Mesenchymal stem cell (in vitro differentiated cells and primary cell): ENCODE measurements at regions not wholly inside any gene's neighbourhood (a gene's known extent, or its start where the extent isn't known, plus 50 kb on each side); places are given as distances from the start of the nearest gene placed in this dataset.

Experiments
- DNase-seq: peaks from one replicate; pipeline ENCODE4 v3.0.0-alpha.2; 2013
- H2AFZ ChIP-seq: one replicate; pipeline ENCODE4 v1.6.1; 2013; ENCODE audit warnings: low read depth, mild to moderate bottlenecking, control low read depth, inconsistent platforms, low read length, moderate library complexity
- H2AK5ac ChIP-seq: 2 replicates; pipeline ENCODE4 v1.6.1; 2013; ENCODE audit warnings: low read length, moderate library complexity, mild to moderate bottlenecking, inconsistent platforms; ENCODE audit not compliant: severe bottlenecking
- H2BK120ac ChIP-seq: one replicate; pipeline ENCODE4 v1.6.1; 2013; ENCODE audit warnings: low read depth, mild to moderate bottlenecking, inconsistent platforms, low read length, moderate library complexity
- H2BK12ac ChIP-seq, 2 experiments: one replicate each; pipeline ENCODE4 v1.6.1; 2013; ENCODE audit warnings: inconsistent platforms in 2 of 2, low read length in 2 of 2, mild to moderate bottlenecking in 2 of 2, moderate library complexity in 2 of 2, control low read depth in 1 of 2
- H2BK15ac ChIP-seq: one replicate; pipeline ENCODE4 v1.6.1; 2013; ENCODE audit warnings: mild to moderate bottlenecking, low read depth, inconsistent platforms; ENCODE audit not compliant: poor library complexity, severe bottlenecking
- H2BK5ac ChIP-seq: 2 replicates; pipeline ENCODE4 v1.6.1; 2013; ENCODE audit warnings: low read depth, mild to moderate bottlenecking, low read length, control low read depth, inconsistent platforms; ENCODE audit not compliant: poor library complexity, severe bottlenecking
- H3K14ac ChIP-seq, 2 experiments: one replicate each; pipeline ENCODE4 v1.6.1; 2013; ENCODE audit warnings: inconsistent platforms in 2 of 2, low read length in 2 of 2, control low read depth in 1 of 2, mild to moderate bottlenecking in 1 of 2, moderate library complexity in 1 of 2
- H3K18ac ChIP-seq, 2 experiments: one replicate each; pipeline ENCODE4 v1.6.1; 2013; ENCODE audit warnings: inconsistent platforms in 2 of 2, low read length in 2 of 2, control low read depth in 1 of 2, low read depth in 1 of 2, mild to moderate bottlenecking in 1 of 2
- H3K23ac ChIP-seq, 2 experiments: one replicate each; pipeline ENCODE4 v1.6.1; 2013; ENCODE audit warnings: inconsistent platforms in 2 of 2, low read length in 2 of 2, mild to moderate bottlenecking in 2 of 2, moderate library complexity in 2 of 2, control low read depth in 1 of 2
- H3K27ac ChIP-seq: 2 replicates; pipeline ENCODE4 v1.5.1; 2013; ENCODE audit warnings: mild to moderate bottlenecking, moderate library complexity, low read length, control low read depth, inconsistent platforms; ENCODE audit not compliant: poor library complexity, severe bottlenecking
- H3K27me3 ChIP-seq, 2 experiments: 2 replicates each; pipeline versions ENCODE4 v1.6.1 to v1.7.0; 2013; ENCODE audit warnings: low read length in 2 of 2, mild to moderate bottlenecking in 2 of 2, moderate library complexity in 2 of 2, control low read depth in 1 of 2, inconsistent platforms in 1 of 2; ENCODE audit not compliant: control insufficient read depth in 1 of 2, insufficient read depth in 1 of 2
- H3K36me3 ChIP-seq, 2 experiments: 2 replicates each; pipeline versions ENCODE4 v1.6.1 to v1.7.0; 2013; ENCODE audit warnings: low read length in 2 of 2, control low read depth in 1 of 2, inconsistent platforms in 1 of 2, low read depth in 1 of 2, mild to moderate bottlenecking in 1 of 2; ENCODE audit not compliant: insufficient read depth in 2 of 2, control insufficient read depth in 1 of 2
- H3K4ac ChIP-seq, 2 experiments: one replicate each; pipeline ENCODE4 v1.6.1; 2013; ENCODE audit warnings: inconsistent platforms in 2 of 2, low read length in 2 of 2, mild to moderate bottlenecking in 2 of 2, moderate library complexity in 2 of 2, control low read depth in 1 of 2, low read depth in 1 of 2
- H3K4me1 ChIP-seq: 2 replicates; pipeline ENCODE4 v1.6.1; 2013; ENCODE audit warnings: low read depth, low read length, control low read depth; ENCODE audit not compliant: control insufficient read depth, insufficient read depth
- H3K4me2 ChIP-seq: 2 replicates; pipeline ENCODE4 v1.6.1; 2013; ENCODE audit warnings: low read length, mild to moderate bottlenecking, inconsistent platforms; ENCODE audit not compliant: poor library complexity, severe bottlenecking
- H3K4me3 ChIP-seq, 2 experiments: 2 replicates each; pipeline versions ENCODE4 v1.5.1 to v1.7.0; 2013; ENCODE audit warnings: low read length in 2 of 2, mild to moderate bottlenecking in 2 of 2, control low read depth in 1 of 2, low read depth in 1 of 2; ENCODE audit not compliant: insufficient read depth in 1 of 2
- H3K79me1 ChIP-seq: replicated peaks from 2 replicates; pipeline ENCODE4 v1.6.1; 2013; ENCODE audit warnings: mild to moderate bottlenecking, control low read depth, low read length, inconsistent platforms; ENCODE audit not compliant: poor library complexity, severe bottlenecking
- H3K9ac ChIP-seq: 2 replicates; pipeline ENCODE4 v1.7.0; 2013; ENCODE audit warnings: mild to moderate bottlenecking, low read length, moderate library complexity
- H3K9me3 ChIP-seq: 2 replicates; pipeline ENCODE4 v1.7.0; 2013; ENCODE audit warnings: mild to moderate bottlenecking, low read length; ENCODE audit not compliant: control insufficient read depth
- H4K8ac ChIP-seq: one replicate; pipeline ENCODE4 v1.6.1; 2013; ENCODE audit warnings: inconsistent platforms, mild to moderate bottlenecking, low read length, moderate library complexity
- H4K91ac ChIP-seq: one replicate; pipeline ENCODE4 v1.6.1; 2013; ENCODE audit warnings: mild to moderate bottlenecking, low read length, inconsistent platforms
- WGBS: methylation state at CpG from one replicate; pipeline ENCODE4 v1.1.7; 2013; ENCODE audit warnings: mixed read lengths; 5-methylcytosine and 5-hydroxymethylcytosine counted together

- H2BK120ac ChIP-seq = no peak overlapping the region
- H3K23ac ChIP-seq = no peak overlapping the region
- no peaks in the 10 kb centered on the region for H3K9me3 ChIP-seq
- H3K9ac ChIP-seq = no peak overlapping the region
- H2BK15ac ChIP-seq = no peak overlapping the region
- H2AFZ ChIP-seq = no peak overlapping the region
- WGBS = no CpG with 5 or more reads among the region's 1 CpG
- H3K36me3 ChIP-seq = no peaks in the 10 kb centered on the region
- H3K4me1 ChIP-seq = no peaks in the 10 kb centered on the region
- no peak overlapping the region for H4K91ac ChIP-seq
- no peaks in the 10 kb centered on the region for H3K27me3 ChIP-seq
- H3K14ac ChIP-seq = no peak overlapping the region
- H4K8ac ChIP-seq = no peak overlapping the region
- H2BK12ac ChIP-seq = no peak overlapping the region
- no peak overlapping the region for H3K18ac ChIP-seq
- no peak overlapping the region for H3K4ac ChIP-seq
- no peak overlapping the region for H3K4me2 ChIP-seq
- no peak overlapping the region for H2BK5ac ChIP-seq
- H3K4me3 ChIP-seq = no peak overlapping the region
- no peak overlapping the region for H3K27ac ChIP-seq
- no peaks in the 10 kb centered on the region for H3K79me1 ChIP-seq
- H2AK5ac ChIP-seq = no peak overlapping the region
- DNase-seq = no peak
Measured at GRCh38 chr11:37957717-37958116, 1359.7 kb upstream of the RAG2 start.

GRCh38 chr11:37951996-37952395, 1354.0 kb upstream of the RAG2 start:
- H3K79me1 ChIP-seq = no peaks in the 10 kb centered on the region
- no CpG with 5 or more reads among the region's 2 CpGs for WGBS
- H2BK120ac ChIP-seq = no peak overlapping the region

GRCh38 chr11:37948258-37948657, 1350.2 kb upstream of the RAG2 start:
- Histone ChIP-seq H3K9ac (no peak overlapping the region), H2BK5ac (no peak overlapping the region), H2BK15ac (no peak overlapping the region), H2AFZ (no peak overlapping the region), H3K36me3 (no peaks in the 10 kb centered on the region), H4K91ac (no peak overlapping the region), H3K27ac (no peak overlapping the region), H3K23ac (no peak overlapping the region), H3K14ac (peak overlapping the region in 1 of 2 experiments; percentile 48), H3K4me3 (no peak overlapping the region), H3K4me1 (no peaks in the 10 kb centered on the region), H4K8ac (peak overlapping the region; percentile 7), H2BK12ac (no peak overlapping the region), H3K9me3 (peaks cover 10% of the 10 kb centered on the region), H2BK120ac (no peak overlapping the region), H2AK5ac (no peak overlapping the region), H3K4ac (no peak overlapping the region), H3K18ac (no peak overlapping the region), H3K4me2 (no peak overlapping the region), H3K27me3 (no peaks in the 10 kb centered on the region), H3K79me1 (no peaks in the 10 kb centered on the region)
- DNase-seq = no peak
- 58% methylated on average over 2 of the region's 3 CpGs for WGBS

More at GRCh38 chr11:37951996-37952395, 1354.0 kb upstream of the RAG2 start:
- no peak overlapping the region for H2BK15ac ChIP-seq
- no peak overlapping the region for H2BK12ac ChIP-seq
- H4K91ac ChIP-seq = no peak overlapping the region
- no peak overlapping the region for H3K14ac ChIP-seq
- H2AK5ac ChIP-seq = no peak overlapping the region
- H2AFZ ChIP-seq = no peak overlapping the region
- no peak overlapping the region for H3K4me2 ChIP-seq
- H3K27ac ChIP-seq = no peak overlapping the region
- no peak overlapping the region for H3K9ac ChIP-seq
- H2BK5ac ChIP-seq = no peak overlapping the region
- no peak for DNase-seq
- no peak overlapping the region for H3K4ac ChIP-seq
- H3K36me3 ChIP-seq = no peaks in the 10 kb centered on the region
- H4K8ac ChIP-seq = no peak overlapping the region
- H3K4me1 ChIP-seq = no peaks in the 10 kb centered on the region
- H3K27me3 ChIP-seq = no peaks in the 10 kb centered on the region
- H3K18ac ChIP-seq = no peak overlapping the region
- H3K4me3 ChIP-seq = no peak overlapping the region
- H3K23ac ChIP-seq = no peak overlapping the region
- no peaks in the 10 kb centered on the region for H3K9me3 ChIP-seq

- Histone ChIP-seq H3K27me3 (no peaks in the 10 kb centered on the region), H3K18ac (peak overlapping the region in 1 of 2 experiments; percentile 48), H3K23ac (no peak overlapping the region), H3K27ac (no peak overlapping the region), H3K36me3 (no peaks in the 10 kb centered on the region), H2BK15ac (peak overlapping the region; percentile 60), H3K4me2 (no peak overlapping the region), H3K4me3 (no peak overlapping the region), H3K79me1 (no peaks in the 10 kb centered on the region), H3K14ac (peak overlapping the region in 1 of 2 experiments; percentile 11), H4K8ac (peak overlapping the region; percentile 7), H4K91ac (no peak overlapping the region), H3K4ac (no peak overlapping the region), H2AK5ac (no peak overlapping the region), H3K9me3 (peaks cover 14% of the 10 kb centered on the region), H3K9ac (no peak overlapping the region), H2BK120ac (no peak overlapping the region), H3K4me1 (no peaks in the 10 kb centered on the region), H2AFZ (no peak overlapping the region), H2BK12ac (no peak overlapping the region), H2BK5ac (no peak overlapping the region)
- no peak for DNase-seq
- WGBS = 100% methylated on average over 3 of the region's 3 CpGs
Measured at GRCh38 chr11:37947821-37948220, 1349.8 kb upstream of the RAG2 start.
